HCEC 1CT (cell line): ENCODE measurements at regions not wholly inside any gene's neighbourhood (a gene's known extent, or its start where the extent isn't known, plus 50 kb on each side); places are given as distances from the start of the nearest gene placed in this dataset.

Experiments
- DNase-seq: peaks from one replicate; pipeline ENCODE4 v3.0.0-alpha.2; 2017

GRCh38 chr1:14057640-14058039 is 357.7 kb downstream of the PRDM2 start:
- DNase-seq, result no peak

- DNase-seq, result no peak
These were observed 361.2 kb downstream of the PRDM2 start for GRCh38 chr1:14061204-14061603.

DNA sequence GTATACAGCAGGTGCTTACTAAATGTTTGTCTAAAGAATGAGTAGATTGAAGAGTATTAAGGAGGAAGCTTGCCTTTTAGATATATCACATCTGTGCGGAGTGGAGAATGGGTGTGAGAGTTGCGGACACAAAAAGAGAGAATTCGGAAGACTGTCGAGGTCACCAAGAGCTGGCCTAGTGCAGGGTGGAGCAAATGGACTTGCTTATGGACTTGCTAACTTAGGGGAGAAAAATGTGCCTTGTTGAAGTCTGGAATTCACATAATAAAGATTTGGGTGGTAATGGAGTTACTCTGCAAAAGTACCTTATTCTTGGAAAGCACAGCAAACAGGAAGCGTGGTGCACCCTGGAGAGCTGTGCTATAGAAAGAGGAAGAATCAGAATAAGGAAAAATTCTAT is 361.7 kb downstream of the PRDM2 start:
- no peak for DNase-seq

DNA sequence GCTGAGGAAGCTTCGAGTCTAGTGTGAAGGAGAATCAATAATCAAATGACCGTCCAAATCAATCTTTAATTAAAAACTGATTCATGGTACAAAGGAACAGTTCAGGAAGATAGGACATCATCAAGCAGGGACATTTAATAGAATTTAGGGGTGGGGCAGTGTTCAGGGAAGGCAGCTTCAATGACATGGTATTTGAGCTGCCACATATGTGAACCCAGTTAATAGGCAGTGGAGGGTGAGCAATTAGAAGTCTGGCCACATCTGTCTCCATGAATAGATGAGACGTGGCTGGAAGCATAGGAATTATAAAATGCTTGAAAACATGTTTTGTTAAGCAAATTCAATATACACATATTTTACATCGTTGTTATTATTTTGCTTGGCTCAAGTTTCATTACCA is 362.7 kb downstream of the PRDM2 start:
- DNase-seq, result no peak

DNA sequence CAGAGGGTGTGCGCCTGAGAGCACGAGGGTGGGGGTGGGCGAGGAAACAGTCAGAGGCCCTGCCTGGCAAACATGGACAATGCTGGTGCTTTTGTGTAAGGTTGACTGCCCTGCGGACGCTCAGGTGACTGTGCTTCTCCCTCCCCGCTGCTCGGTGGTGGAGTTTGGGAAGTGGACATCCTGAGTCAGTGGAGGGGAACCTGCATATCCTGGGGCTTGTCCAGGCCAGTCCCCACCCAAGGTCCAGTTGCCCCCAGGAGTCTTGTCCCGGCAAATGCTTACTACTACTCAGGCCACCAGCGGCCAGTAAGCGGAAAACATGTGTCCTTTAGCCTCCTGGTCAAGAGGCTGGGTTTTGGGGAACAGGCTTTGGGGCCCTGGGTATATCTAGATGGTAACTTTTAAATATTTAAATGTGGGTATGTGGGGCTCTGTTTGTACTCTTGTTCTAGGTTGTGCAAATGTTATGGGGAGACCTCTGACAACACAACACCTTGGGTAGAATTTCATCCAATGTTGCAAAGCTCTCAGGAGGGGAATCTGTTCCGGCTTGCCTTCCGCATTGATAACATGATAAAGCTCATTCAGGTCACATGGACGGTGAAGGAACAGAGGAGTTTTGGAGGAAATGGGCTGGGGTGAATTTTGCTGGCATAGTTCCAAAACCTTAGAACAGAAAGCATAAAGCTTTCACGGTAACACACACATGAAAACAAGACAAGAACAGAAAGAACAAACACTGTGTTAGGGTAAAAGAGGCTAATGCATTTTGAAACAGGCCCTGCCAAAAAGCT is 364.9 kb downstream of the PRDM2 start:
- DNase-seq, result no peak

GRCh38 chr1:14065486-14065885 is 365.5 kb downstream of the PRDM2 start:
- no peak for DNase-seq

DNA sequence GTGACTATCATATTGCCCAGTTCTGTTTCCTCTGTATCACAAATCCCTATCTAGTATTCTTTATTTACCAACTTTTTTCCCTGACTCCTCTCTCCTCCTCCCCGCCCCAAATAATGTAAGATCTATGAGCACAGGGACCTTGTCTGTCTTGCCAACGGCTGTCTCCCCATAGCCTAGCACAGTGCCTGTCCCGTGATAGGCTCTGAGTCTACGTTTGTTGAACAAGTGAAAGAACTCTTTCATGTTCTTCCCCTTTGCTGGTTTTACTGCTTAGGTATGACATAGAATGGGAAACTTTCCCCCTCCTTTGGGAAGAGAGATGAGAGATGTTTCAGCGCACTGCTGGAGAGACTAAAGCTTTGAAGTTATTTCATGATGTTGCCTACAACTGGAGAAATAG is 367.0 kb downstream of the PRDM2 start:
- no peak for DNase-seq

- DNase-seq, result no peak
These were observed 367.7 kb downstream of the PRDM2 start for GRCh38 chr1:14067711-14068110.

GRCh38 chr1:14071581-14071980 is 371.6 kb downstream of the PRDM2 start:
- DNase-seq, result no peak

- no peak for DNase-seq
These were observed 380.7 kb downstream of the PRDM2 start for GRCh38 chr1:14080653-14081052.

GRCh38 chr1:14082331-14082730 is 382.3 kb downstream of the PRDM2 start:
- no peak for DNase-seq

- no peak for DNase-seq
These were observed 383.3 kb downstream of the PRDM2 start for GRCh38 chr1:14083277-14083676.

DNA sequence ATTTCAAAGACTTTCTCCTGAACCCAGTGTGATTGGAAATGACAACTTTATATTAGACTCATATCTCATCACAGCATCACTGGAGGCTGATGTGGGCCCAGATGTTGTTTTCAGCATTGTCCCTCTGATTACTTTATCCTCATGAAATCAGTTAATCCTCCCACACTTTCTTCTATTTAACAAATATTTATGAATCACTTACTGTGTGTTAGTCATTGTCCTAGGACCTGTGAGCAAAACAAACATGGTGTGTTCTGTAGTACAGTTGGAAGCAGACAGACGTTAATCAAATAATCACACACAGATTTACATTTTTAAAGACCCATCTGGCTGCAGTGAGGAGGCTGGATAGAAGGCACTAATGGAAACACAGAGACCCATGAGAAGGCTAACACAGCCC is 383.7 kb downstream of the PRDM2 start:
- DNase-seq, result no peak

DNA sequence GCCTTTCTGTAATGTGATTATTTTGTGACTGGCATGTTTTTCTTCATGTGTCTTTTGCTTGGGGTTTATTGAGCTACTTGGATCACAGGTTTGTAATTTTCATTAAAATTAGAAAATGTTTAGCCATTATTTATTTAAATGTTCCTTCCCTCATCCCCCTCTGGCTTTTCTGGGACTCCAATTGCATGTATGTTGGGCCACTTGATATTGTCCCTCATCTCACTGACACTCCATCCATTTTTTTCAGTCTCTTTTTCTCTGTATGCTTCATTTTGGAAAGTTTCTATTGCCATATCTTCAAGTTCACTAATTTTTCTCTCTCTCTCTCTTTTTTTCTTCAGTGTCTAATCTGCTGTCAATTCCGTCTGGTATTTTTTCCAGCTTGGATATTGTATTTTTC is 390.1 kb downstream of the PRDM2 start:
- no peak for DNase-seq

DNA sequence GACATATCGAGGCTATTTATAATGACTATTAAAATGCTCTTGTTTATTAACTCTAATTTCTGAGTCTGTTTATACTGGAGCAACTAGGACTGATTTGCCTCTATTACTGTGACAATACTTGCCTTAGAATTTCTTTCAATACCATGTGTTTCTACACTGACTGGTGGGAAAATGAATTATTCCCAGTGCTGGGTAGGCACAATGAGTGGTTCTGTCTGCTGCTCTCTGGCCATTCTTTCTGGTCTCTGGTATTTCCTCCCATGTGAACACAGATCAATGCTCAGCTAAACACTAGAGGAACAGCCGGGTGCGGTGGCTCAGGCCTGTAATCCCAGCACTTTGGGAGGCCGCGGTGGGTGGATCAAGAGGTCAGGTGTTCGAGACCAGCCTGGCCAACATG is 390.5 kb downstream of the PRDM2 start:
- no peak for DNase-seq

- DNase-seq, result no peak
These were observed 394.8 kb downstream of the PRDM2 start for GRCh38 chr1:14094611-14095400.

DNA sequence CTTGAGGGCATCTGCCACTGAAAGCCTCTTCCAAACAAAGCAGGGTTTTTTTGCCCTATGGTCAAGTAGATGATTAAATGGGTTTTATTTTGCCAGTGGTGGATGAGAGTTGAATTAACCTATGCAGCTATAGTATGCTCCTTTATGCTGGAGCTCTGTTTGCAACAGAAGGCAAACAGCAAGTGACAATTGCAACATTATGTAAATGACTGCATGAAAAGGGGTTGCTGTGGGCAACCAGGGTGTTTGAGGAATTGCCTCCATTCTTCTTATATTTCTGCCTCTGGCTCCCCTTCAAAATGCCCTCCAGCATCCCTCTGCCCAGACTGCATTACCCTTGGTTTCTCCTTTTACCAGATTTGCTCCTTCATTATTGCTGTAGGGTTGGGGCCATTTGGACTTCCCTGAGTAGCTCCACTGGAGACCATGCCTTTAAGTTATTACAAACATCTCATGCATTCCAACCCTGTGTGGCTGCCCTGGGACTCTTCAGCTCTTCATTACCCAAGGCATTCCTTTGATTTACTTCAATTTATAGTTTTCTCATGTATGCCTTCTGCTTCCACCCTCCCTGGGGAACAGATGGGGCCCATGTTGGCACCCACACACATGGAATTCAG is 398.4 kb downstream of the PRDM2 start:
- no peak for DNase-seq

DNA sequence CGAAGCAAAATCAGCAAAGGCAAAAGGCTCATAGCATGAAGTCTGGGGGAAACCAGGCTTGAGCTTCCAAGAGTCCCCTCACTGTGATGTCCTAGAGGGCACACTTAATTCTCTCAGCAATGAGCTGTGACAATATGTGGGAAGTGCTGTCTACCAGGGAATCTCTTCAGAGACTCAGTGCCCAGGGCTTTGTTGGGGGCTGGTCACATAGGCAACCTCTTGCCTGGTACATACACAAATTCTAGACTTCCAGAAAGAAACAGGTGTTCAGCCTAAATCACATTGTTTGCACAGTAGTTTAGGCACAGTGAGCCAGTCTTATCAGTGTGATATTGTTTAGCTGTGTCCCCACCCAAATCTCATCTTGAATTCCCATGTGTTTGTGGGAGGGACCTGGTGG is 400.5 kb downstream of the PRDM2 start:
- DNase-seq, result no peak

GRCh38 chr1:14100919-14101318 is 400.9 kb downstream of the PRDM2 start:
- DNase-seq, result no peak

GRCh38 chr1:14102180-14102579 is 402.2 kb downstream of the PRDM2 start:
- DNase-seq, result no peak

DNA sequence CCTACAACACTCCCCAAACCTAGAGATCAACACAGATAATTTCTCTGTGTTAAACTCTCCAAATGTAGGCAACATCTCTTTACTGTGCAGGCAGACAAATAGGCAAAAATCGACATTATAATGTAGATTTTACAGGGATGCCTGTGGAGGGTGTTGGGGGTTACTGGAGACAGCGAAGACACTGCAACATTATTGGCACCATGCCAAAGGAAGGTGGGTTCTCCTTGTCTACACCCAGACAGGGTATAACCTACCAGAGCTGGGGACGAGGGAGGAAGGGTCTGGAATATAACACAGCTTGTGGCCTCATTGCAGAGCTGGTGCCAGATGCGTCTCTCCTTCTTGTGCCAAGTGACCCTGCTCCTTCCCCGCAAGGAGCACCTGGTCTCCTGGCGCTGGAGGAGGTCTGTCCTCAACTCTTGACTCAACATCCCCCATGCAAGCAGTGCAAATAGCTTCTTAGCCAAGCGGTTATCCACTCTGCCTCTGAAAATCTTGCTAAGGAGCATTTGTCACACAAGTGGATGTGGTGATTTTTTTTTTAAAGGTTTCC is 404.0 kb downstream of the PRDM2 start:
- no peak for DNase-seq

GRCh38 chr1:14106126-14106525 is 406.1 kb downstream of the PRDM2 start:
- no peak for DNase-seq

DNA sequence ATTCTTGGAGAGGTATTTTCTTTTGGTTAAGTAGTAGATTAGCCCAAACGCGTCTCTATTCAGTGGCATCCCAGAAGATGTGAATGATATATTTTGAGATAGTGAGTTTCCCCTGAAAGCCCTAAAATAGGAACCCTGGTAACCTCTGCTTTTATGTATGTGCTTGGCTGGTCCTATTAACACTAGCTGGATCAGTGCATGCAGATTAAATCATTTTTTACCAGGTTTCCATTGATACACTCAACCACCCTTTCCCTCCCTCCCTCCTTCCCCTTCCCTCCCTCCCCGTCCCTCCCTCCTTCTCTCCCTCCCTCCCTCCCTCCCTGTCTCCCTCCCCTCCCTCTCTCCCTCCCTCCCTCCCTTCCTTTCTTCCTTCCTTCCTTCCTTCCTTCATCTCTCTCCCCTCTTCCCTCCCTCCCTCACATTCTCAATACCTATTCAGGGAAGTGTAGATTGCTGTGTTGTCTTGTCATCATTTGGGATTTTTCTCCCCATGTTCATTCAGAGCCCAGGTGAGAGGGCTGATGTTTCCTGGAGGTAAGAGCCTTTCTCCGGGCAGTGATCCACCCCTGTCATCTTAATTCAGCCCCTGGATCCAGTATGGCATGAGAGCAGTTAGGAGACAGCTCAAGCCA is 406.8 kb downstream of the PRDM2 start:
- DNase-seq, result no peak
